Caco-2 (cell line): ENCODE measurements at regions not wholly inside any gene's neighbourhood (a gene's known extent, or its start where the extent isn't known, plus 50 kb on each side); places are given as distances from the start of the nearest gene placed in this dataset.

ENCODE experiments used
- BruUV-seq: library from RNA; stranded (reverse); fragments of 400-500 nt; replicated peaks from 2 replicates; lab custom pipeline; 2021; lab: Mats Ljungman, UMichigan
- CTCF ChIA-PET: fragments of 300-600 bp; sonication (Branson Sonifier 250); formaldehyde crosslinking; loops from one replicate; lab custom pipeline; 2022; ENCODE audit warnings: antibody characterized with exemption; lab: Charles Lee
- POLR2A ChIA-PET: fragments of 300-600 bp; sonication (Branson Sonifier 250); formaldehyde crosslinking; loops from one replicate; lab custom pipeline; 2022; ENCODE audit warnings: antibody characterized with exemption; lab: Charles Lee
- DNase-seq, 2 experiments: peaks; one replicate each; pipeline versions ENCODE4 v3.0.0 to v3.0.0-alpha.2; 2020 to 2022
- H3K27me3 ChIP-seq: replicated peaks from 2 replicates; pipeline ENCODE4 v1.6.0; 2011; ENCODE audit warnings: low read length; ENCODE audit not compliant: control insufficient read depth, insufficient read depth
- H3K36me3 ChIP-seq: 2 replicates; pipeline ENCODE4 v1.5.1; 2011; ENCODE audit warnings: low read length; ENCODE audit not compliant: control insufficient read depth, insufficient read depth
- H3K4me1 ChIP-seq: fragments of 250-450 bp; sonication (Bioruptor Pico); 2 replicates; pipeline ENCODE4 v1.5.1; 2020; ENCODE audit warnings: mild to moderate bottlenecking
- H3K4me3 ChIP-seq: 2 replicates; pipeline ENCODE4 v1.5.1; 2011; ENCODE audit warnings: low read depth, mild to moderate bottlenecking, control low read depth, low read length
- H3K9me3 ChIP-seq: fragments of 250-450 bp; sonication (Bioruptor Pico); 2 replicates; pipeline ENCODE4 v1.5.1; 2020; ENCODE audit warnings: mild to moderate bottlenecking, moderate library complexity
- H3K27ac Mint-ChIP-seq: one replicate; pipeline ENCODE4 v1.8.0; 2022; ENCODE audit warnings: mixed read lengths; ENCODE audit not compliant: unreplicated experiment
- H3K27me3 Mint-ChIP-seq: one replicate; pipeline ENCODE4 v1.8.0; 2022; ENCODE audit warnings: mixed read lengths; ENCODE audit not compliant: insufficient read depth, unreplicated experiment
- H3K36me3 Mint-ChIP-seq: one replicate; pipeline ENCODE4 v1.8.0; 2022; ENCODE audit warnings: mild to moderate bottlenecking, mixed read lengths; ENCODE audit not compliant: insufficient read depth, unreplicated experiment
- H3K4me1 Mint-ChIP-seq: one replicate; pipeline ENCODE4 v1.8.0; 2022; ENCODE audit warnings: low read depth, mixed read lengths; ENCODE audit not compliant: unreplicated experiment
- H3K4me3 Mint-ChIP-seq: one replicate; pipeline ENCODE4 v1.8.0; 2022; ENCODE audit warnings: mild to moderate bottlenecking, moderate library complexity, mixed read lengths; ENCODE audit not compliant: unreplicated experiment
- H3K9me3 Mint-ChIP-seq: one replicate; pipeline ENCODE4 v1.8.0; 2022; ENCODE audit warnings: mixed read lengths; ENCODE audit not compliant: unreplicated experiment
- intact Hi-C: fragments of 100-400 bp; cut with micrococcal nuclease; formaldehyde crosslinking; loops from one replicate; pipeline ENCODE4 v1.10.0; 2022; ENCODE audit not compliant: unreplicated experiment
- TF ChIP-seq, protein P1 (sequence below), 2 experiments: fragments of 200-600 bp in 1 of 2; IDR thresholded peaks; 1 replicate in 1 of 2; 2 replicates in 1 of 2; pipeline versions ENCODE4 v1.5.1 to v1.8.0; 2011 to 2022; ENCODE audit warnings: antibody characterized with exemption in 1 of 2, control low read depth in 1 of 2, inconsistent platforms in 1 of 2, low read depth in 1 of 2, low read length in 1 of 2, mild to moderate bottlenecking in 1 of 2, moderate library complexity in 1 of 2; ENCODE audit not compliant: insufficient read depth in 1 of 2, severe bottlenecking in 1 of 2, unreplicated experiment in 1 of 2

DNA sequence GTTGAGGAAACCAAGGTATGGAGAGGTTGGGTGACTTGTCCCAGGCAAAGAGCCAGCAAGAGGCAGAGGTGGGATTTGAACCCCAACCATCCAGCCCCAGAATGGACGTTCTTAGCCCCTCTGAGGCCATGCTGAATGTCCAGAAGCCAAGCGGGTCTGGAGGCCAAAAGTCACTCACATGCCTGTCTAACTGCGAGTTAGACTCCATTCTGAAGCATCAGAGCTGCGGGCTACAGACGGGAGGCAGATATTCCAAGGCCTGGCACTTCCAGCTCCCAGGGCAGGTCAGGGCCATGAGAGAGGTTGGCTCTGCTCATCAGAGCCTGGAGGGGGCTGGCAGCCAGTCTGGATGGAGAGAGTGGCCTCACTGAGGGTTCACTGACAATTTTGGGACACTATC is 616.5 kb downstream of the BRD1 start:
- Histone ChIP-seq H3K36me3 (no peaks in the 10 kb centered on the region), H3K27me3 (no peaks in the 10 kb centered on the region), H3K4me3 (no peak overlapping the region), H3K9me3 (no peaks in the 10 kb centered on the region), H3K4me1 (no peaks in the 10 kb centered on the region)
- intact Hi-C loops, result no loop called here
- ChIA-PET POLR2A (no interaction called here), CTCF (no interaction called here)
- no peak overlapping the region for H3K27ac Mint-ChIP-seq
- H3K4me1 Mint-ChIP-seq, result no peaks in the 10 kb centered on the region
- H3K4me3 Mint-ChIP-seq, result no peak overlapping the region
- BruUV-seq, result no TSS peak
- no peaks in the 10 kb centered on the region for H3K36me3 Mint-ChIP-seq
- no peak for DNase-seq
- H3K9me3 Mint-ChIP-seq, result peaks cover 11% of the 10 kb centered on the region
- peaks cover 12% of the 10 kb centered on the region for H3K27me3 Mint-ChIP-seq
- TF ChIP-seq, protein P1, sequence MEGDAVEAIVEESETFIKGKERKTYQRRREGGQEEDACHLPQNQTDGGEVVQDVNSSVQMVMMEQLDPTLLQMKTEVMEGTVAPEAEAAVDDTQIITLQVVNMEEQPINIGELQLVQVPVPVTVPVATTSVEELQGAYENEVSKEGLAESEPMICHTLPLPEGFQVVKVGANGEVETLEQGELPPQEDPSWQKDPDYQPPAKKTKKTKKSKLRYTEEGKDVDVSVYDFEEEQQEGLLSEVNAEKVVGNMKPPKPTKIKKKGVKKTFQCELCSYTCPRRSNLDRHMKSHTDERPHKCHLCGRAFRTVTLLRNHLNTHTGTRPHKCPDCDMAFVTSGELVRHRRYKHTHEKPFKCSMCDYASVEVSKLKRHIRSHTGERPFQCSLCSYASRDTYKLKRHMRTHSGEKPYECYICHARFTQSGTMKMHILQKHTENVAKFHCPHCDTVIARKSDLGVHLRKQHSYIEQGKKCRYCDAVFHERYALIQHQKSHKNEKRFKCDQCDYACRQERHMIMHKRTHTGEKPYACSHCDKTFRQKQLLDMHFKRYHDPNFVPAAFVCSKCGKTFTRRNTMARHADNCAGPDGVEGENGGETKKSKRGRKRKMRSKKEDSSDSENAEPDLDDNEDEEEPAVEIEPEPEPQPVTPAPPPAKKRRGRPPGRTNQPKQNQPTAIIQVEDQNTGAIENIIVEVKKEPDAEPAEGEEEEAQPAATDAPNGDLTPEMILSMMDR (IDR thresholded peaks at IDR 0.05; ENCODE audit: insufficient read depth in 1 of 2, low read depth in 1 of 2, low read length in 1 of 2, severe bottlenecking in 1 of 2, unreplicated experiment in 1 of 2), result no peak

DNA sequence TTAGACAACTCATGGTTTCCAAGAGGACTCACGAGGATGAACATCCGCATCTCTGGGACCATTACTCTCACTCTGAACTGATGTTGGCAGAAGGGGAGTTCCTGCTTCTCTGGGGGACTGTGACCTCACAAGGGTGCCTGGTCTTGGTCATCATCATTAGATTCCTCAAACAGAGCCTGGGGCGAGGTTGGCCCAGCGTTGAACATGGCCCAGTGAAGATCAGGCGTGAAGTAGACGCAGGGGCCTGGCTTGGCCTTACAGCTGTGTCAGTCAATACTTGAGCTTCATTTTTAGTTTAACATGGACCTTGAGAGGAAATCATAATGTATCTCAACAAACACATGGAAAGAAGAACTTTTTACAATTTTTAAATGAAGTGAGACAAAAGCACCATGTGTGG is 617.1 kb downstream of the BRD1 start:
- ChIA-PET CTCF (no interaction called here), POLR2A (no interaction called here)
- BruUV-seq, result no TSS peak
- TF ChIP-seq, protein P1 (IDR thresholded peaks at IDR 0.05; ENCODE audit: insufficient read depth in 1 of 2, low read depth in 1 of 2, low read length in 1 of 2, severe bottlenecking in 1 of 2, unreplicated experiment in 1 of 2), result no peak
- Histone ChIP-seq H3K4me3 (no peak overlapping the region), H3K27me3 (no peaks in the 10 kb centered on the region), H3K9me3 (no peaks in the 10 kb centered on the region), H3K4me1 (no peaks in the 10 kb centered on the region), H3K36me3 (no peaks in the 10 kb centered on the region)
- no peak for DNase-seq
- no peak overlapping the region for H3K27ac Mint-ChIP-seq
- peaks cover 12% of the 10 kb centered on the region for H3K27me3 Mint-ChIP-seq
- no peak overlapping the region for H3K4me3 Mint-ChIP-seq
- H3K36me3 Mint-ChIP-seq, result peaks cover 1% of the 10 kb centered on the region
- H3K9me3 Mint-ChIP-seq, result peaks cover 7% of the 10 kb centered on the region
- intact Hi-C loops, result no loop called here
- H3K4me1 Mint-ChIP-seq, result no peaks in the 10 kb centered on the region

DNA sequence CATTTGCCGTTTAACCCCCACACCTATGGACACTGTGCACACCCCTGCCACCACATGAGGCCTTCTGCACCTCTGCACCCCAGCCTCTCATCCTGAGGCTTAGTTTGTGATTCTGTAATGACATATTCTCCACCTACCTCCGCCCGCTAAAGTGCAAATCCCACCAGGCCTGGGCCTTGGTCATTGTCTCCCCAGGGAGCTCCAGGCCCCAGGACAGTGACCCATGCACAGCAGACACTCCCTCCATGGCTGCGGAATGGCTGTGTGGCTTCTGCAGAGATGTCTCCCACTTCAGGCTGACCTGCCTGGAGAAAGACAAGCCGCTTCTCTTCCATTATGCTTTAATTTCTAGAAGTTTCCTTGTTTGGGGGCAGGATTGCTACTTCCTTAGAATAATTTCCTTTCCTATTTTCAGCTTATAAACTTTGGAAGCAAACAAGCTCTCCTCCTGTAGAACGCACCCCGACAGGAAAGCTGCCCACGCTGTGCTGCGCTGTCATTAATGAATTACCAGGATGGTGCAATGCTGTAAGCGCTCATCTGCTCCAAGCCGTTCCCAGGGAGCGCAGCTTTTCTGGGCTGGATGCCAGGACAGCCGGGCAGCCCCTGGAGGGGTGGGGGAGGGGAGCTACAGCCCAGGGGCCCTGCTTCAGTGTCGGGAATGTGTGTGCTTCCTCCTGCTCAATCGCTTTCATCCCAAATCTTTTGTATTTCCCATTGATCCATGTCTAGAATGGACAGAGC is 618.0 kb downstream of the BRD1 start:
- BruUV-seq, result no TSS peak
- ChIA-PET POLR2A (no interaction called here), CTCF (no interaction called here)
- no peak for DNase-seq
- H3K9me3 ChIP-seq, result no peaks in the 10 kb centered on the region
- TF ChIP-seq, protein P1 (IDR thresholded peaks at IDR 0.05; ENCODE audit: insufficient read depth in 1 of 2, low read depth in 1 of 2, low read length in 1 of 2, severe bottlenecking in 1 of 2, unreplicated experiment in 1 of 2), result no peak
- Mint-ChIP-seq H3K4me1 (no peaks in the 10 kb centered on the region), H3K4me3 (no peak overlapping the region), H3K27ac (no peak overlapping the region), H3K36me3 (peaks cover 4% of the 10 kb centered on the region), H3K27me3 (peaks cover 12% of the 10 kb centered on the region), H3K9me3 (no peaks in the 10 kb centered on the region)
- no peak overlapping the region for H3K4me3 ChIP-seq
- no peaks in the 10 kb centered on the region for H3K36me3 ChIP-seq
- no peaks in the 10 kb centered on the region for H3K4me1 ChIP-seq
- H3K27me3 ChIP-seq, result no peaks in the 10 kb centered on the region
- intact Hi-C loops, result no loop called here
